Mucosa of rectum (tissue), 2 donors: ENCODE measurements at regions not wholly inside any gene's neighbourhood (a gene's known extent, or its start where the extent isn't known, plus 50 kb on each side); places are given as distances from the start of the nearest gene placed in this dataset.

Source experiments
- H3K27ac ChIP-seq, 2 donors: one replicate each; pipeline ENCODE4 v1.7.0; 2013; ENCODE audit warnings: inconsistent platforms in 2 of 2, low read depth in 2 of 2, low read length in 2 of 2
- H3K27me3 ChIP-seq, 2 donors: one replicate each; pipeline ENCODE4 v1.7.0; 2013; ENCODE audit warnings: low read length in 2 of 2; ENCODE audit not compliant: control insufficient read depth in 2 of 2, insufficient read depth in 2 of 2
- H3K36me3 ChIP-seq, 2 donors: one replicate each; pipeline ENCODE4 v1.7.0; 2013; ENCODE audit warnings: low read length in 2 of 2; ENCODE audit not compliant: control insufficient read depth in 2 of 2, insufficient read depth in 2 of 2
- H3K4me1 ChIP-seq, 2 donors: one replicate each; pipeline ENCODE4 v1.7.0; 2013; ENCODE audit warnings: low read length in 2 of 2, mild to moderate bottlenecking in 1 of 2; ENCODE audit not compliant: control insufficient read depth in 2 of 2, insufficient read depth in 2 of 2
- H3K4me3 ChIP-seq, 2 donors: one replicate each; pipeline ENCODE4 v1.7.0; 2013; ENCODE audit warnings: low read length in 2 of 2
- H3K9ac ChIP-seq, 2 donors: one replicate each; pipeline ENCODE4 v1.7.0; 2013; ENCODE audit warnings: low read length in 2 of 2, low read depth in 1 of 2, mild to moderate bottlenecking in 1 of 2
- H3K9me3 ChIP-seq, 2 donors: one replicate each; pipeline ENCODE4 v1.7.0; 2013; ENCODE audit warnings: low read length in 2 of 2; ENCODE audit not compliant: control insufficient read depth in 2 of 2
- donor health status: healthy.
- donor health status: Normal muscosa, but diverticular disease.

DNA sequence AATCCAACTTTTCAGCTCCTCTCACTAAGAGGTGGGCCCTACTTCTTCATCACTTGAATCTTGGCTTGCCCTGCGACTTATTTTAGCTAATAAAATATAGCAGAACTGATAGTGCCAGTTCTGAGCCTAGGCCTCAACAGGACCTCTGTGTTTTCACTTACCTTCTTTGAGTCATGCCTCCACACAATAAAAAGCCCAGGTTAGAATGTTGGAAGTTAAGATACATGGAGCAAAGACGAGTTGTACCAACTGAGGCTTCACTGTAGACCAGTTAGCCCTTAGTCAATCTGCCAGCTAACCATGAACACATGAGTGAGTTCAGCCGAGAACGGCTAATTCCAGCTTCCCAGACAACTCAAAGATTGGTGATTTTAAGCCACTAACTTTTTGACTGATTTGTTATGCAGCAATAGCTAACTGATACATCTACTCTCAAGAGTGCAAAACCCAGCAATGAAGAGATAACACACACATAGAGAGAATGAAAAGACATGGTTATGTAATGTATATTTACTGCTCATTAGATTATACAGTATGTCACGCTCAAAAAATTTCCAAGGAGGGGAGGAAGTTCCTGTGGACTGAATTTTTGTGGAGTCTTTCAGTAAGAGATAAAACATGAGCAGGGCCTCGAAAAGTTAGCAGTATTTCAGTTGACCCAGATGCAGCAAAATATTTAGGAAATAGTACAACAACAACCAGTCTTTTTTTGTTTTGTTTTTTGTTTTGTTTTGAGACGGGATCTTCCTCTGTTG, 181.1 kb downstream of the MYCN start:
- H3K9ac ChIP-seq, result no peak overlapping the region

DNA sequence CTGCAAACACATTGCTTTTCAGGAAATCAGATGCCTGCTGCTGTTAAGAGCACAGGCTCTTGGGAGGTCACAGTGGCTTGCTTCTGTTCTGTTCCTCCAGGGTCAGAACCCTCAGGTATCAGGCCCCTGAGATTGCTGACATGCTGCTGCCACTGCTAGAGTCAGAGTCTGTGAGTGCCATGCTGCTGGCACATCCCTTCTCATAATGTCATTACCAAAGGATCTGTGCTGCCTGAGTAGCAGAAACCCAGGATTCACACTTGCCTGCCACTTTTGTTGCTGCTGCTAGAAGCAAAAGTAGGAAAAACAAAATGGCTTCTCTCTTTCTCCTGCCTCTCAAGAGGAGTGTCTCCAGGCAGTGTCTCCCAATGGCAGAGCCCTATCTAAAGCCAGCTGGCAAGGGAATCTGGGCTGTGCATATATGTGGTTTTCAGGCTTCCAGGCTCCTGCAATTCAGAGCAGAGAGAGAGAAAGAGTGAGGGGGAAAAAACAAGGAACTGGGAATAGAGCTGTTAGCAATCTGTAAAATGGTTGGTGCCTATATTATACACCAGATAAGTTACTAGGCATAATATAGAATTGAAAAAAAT, 180.3 kb downstream of the MYCN start:
- H3K27ac ChIP-seq, result no peak overlapping the region
- no peak overlapping the region for H3K4me3 ChIP-seq
- H3K27me3 ChIP-seq, result no peaks in the 10 kb centered on the region
- no peaks in the 10 kb centered on the region for H3K36me3 ChIP-seq
- H3K9me3 ChIP-seq, result no peaks in the 10 kb centered on the region
- H3K4me1 ChIP-seq, result peaks cover 9 to 20% of the 10 kb centered on the region in 2 donors
- no peak overlapping the region for H3K9ac ChIP-seq

More for the DNA sequence above, 181.1 kb downstream of the MYCN start:
- no peak overlapping the region for H3K27ac ChIP-seq
- no peaks in the 10 kb centered on the region for H3K9me3 ChIP-seq
- H3K4me3 ChIP-seq, result no peak overlapping the region
- H3K36me3 ChIP-seq, result no peaks in the 10 kb centered on the region
- peaks cover 14 to 26% of the 10 kb centered on the region in 2 donors for H3K4me1 ChIP-seq
- H3K27me3 ChIP-seq, result no peaks in the 10 kb centered on the region

DNA sequence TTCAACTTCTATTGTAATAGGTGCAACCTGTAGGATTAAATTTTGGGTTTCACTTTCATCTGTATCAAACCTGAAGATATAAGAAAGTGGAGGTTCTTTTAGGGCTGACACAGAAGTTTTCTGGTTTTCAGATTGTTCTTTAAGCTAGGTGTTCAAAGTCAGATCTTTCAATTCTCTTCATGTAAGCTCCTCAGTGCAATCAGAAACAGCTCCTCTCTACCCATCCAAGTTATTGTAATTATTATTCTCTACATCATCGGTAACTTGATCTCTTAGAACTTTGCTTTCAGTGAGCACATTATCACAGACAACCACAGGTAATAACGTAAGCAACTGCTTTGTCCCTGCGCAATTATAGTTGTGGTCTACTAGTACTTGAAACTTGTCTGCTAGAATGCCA, 179.4 kb downstream of the MYCN start:
- no peak overlapping the region for H3K27ac ChIP-seq
- no peaks in the 10 kb centered on the region for H3K36me3 ChIP-seq
- no peak overlapping the region for H3K4me3 ChIP-seq
- no peak overlapping the region for H3K9ac ChIP-seq
- H3K4me1 ChIP-seq, result peaks cover 14 to 19% of the 10 kb centered on the region in 2 donors
- no peaks in the 10 kb centered on the region for H3K9me3 ChIP-seq
- no peaks in the 10 kb centered on the region for H3K27me3 ChIP-seq

DNA sequence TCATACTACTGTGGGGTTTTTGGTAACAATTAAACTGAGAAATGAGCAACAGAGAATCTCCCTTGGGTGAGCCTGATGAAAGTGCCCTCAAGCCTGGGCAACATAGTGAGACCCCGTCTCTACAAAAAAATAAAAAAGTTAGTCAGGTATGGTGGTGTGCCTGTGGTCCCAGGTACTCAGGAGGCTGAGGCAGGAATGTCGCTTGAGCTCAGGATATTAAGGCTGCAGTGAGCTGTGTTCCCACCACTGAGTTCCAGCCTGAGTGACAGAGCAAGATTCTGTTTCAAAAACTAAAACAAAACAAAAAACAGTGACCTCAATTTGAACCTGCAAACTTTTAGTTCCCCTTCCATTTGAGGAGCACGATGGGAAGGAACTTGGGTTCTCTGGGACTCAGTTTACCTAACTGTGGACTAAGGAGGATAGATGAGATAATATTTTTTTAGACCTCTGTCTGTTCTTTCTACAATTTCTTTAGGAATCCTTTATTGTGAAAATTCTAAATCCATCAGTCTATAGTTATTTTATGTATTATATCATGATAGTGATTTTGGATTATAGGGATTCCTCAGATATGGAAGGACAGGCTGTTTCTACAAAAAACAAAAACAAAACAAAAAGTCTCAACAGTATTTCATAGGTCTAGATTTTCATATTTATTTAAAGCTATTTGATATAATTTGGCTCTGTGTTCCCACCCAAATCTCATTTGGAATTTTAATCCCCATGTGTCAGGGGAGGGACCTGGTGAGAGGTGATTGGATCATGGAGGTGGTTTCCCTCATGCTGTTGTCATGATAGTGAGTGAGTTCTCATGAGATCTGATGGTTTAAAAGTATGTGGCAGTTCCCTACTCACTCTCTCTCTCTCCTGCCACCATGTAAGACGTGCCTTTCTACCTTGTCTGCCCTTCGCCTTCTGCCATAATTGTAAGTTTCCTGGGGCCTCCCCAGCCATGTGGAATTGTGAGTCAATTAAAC, 178.6 kb downstream of the MYCN start:
- peaks cover 17 to 19% of the 10 kb centered on the region in 2 donors for H3K4me1 ChIP-seq
- no peak overlapping the region for H3K4me3 ChIP-seq
- no peak overlapping the region for H3K9ac ChIP-seq
- H3K27ac ChIP-seq, result no peak overlapping the region
- H3K9me3 ChIP-seq, result no peaks in the 10 kb centered on the region
- H3K27me3 ChIP-seq, result no peaks in the 10 kb centered on the region
- H3K36me3 ChIP-seq, result no peaks in the 10 kb centered on the region

DNA sequence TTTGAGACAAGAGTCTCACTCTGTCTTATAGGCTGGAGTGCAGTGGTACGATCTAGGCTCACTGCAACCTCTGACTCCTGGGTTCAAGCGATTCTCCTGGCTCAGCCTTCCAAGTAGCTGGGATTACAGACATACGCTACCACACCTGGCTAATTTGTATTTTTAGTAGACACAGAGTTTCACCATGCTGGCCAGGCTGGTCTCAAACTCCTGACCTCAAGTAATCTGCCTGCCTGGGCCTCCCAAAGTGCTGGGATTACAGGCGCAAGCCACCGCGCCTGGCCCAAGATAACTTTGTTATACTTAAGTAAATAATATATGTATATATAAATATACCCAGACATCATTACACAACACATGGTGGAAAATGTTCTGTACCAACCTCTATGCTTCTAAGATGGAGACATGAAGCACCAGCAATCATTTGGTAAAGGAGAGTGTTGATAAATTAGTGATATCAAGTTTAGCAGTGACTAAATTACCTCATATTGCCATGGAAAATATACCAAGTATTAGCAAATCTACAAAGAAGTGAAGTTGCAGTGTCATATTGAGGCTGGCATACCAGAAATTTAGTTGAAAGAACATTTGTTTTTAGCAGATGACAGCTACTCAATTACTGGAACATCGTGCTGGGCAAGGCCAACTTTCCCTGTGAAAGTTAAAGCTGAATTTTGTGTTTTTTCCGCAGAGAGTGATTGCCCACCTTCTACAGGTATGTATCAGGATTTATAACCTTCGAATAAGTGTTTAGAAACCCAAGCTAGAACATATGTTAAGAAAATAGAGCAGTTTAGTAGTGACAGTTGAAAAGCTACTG, 177.7 kb downstream of the MYCN start:
- no peaks in the 10 kb centered on the region for H3K36me3 ChIP-seq
- H3K4me3 ChIP-seq, result no peak overlapping the region
- no peaks in the 10 kb centered on the region for H3K27me3 ChIP-seq
- peaks cover 13 to 15% of the 10 kb centered on the region in 2 donors for H3K4me1 ChIP-seq
- no peaks in the 10 kb centered on the region for H3K9me3 ChIP-seq
- no peak overlapping the region for H3K9ac ChIP-seq
- no peak overlapping the region for H3K27ac ChIP-seq

DNA sequence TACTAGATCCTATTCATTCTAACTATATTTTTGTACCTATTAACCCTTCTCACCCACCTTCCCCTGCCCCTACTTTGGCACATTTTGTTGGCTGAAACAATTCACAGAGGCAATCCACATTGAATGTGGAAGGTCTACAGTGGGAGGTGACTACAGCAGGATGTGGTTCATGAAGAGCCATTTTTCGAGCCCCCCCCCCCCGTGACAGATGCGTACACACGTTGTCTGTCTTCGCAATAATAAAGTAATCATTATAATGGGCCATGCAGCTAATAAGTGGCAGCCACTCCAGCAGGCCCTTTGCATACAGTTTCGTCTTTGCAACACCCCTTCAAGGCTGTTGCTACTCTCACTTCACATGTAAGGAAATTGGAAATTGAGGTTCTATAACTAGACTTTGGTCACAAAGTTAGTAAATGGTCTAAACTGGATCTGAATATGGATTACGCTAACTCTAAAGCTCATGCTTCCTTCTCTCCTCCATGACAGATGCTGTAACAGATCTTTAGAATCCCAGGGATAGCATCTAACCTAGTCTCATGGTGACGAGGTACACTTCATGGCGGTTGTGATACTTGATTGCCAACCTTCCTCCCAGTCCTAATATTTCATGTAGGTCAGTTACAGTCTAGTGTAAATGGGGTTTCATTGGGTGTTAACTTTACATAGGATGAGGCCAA, 176.8 kb downstream of the MYCN start:
- Histone ChIP-seq H3K9ac (no peak overlapping the region), H3K36me3 (no peaks in the 10 kb centered on the region), H3K9me3 (no peaks in the 10 kb centered on the region), H3K27ac (no peak overlapping the region), H3K4me3 (no peak overlapping the region), H3K4me1 (peaks cover 13 to 15% of the 10 kb centered on the region in 2 donors), H3K27me3 (no peaks in the 10 kb centered on the region)

DNA sequence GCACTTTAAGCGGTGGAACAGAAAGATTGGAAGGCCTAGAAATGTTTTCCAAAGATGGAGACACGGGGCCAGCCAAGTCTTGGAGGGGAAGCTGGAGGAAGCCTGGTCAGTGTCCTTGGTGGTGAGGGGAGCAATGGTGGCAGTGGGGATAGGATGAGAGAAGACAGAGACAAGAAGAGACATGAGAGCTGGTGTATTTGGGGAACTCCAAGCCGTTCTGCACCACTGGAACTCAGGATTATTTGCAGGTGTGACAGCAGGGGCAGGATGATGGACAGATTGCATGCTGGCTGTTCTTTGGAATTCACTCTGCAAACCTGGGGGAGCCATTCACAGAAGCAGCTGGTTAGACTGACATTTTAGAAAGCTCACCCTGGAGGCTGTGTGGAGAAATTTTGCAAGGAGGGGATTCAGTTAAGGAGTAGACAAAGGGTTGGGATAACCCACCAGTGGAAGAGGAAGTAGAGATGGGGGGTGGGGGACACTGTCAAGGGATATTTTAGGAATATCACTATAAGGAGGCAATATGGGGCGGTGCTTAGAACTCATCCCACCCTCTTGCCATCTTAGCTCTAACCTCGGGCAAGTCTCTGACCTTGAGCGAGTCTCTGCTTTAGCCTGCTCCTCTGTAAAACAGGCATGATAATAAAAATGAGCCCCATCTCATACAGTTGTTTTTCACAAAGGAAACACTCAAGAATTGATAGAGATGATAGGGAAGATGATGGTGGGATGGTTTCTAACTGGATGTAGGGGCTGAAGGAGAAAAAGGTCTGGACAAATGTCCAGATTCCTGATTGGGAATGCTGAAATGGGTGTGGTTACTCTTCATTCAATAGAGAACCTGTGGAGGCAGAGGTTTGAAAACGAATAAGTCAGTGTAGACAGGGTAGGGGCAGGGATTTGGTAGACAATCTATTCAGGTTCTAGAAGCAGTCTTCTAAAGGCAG, 175.8 kb downstream of the MYCN start:
- H3K4me1 ChIP-seq, result peaks cover 13 to 15% of the 10 kb centered on the region in 2 donors
- H3K27ac ChIP-seq, result no peak overlapping the region
- no peaks in the 10 kb centered on the region for H3K27me3 ChIP-seq
- H3K9me3 ChIP-seq, result no peaks in the 10 kb centered on the region
- H3K4me3 ChIP-seq, result no peak overlapping the region
- H3K9ac ChIP-seq, result no peak overlapping the region
- H3K36me3 ChIP-seq, result no peaks in the 10 kb centered on the region

DNA sequence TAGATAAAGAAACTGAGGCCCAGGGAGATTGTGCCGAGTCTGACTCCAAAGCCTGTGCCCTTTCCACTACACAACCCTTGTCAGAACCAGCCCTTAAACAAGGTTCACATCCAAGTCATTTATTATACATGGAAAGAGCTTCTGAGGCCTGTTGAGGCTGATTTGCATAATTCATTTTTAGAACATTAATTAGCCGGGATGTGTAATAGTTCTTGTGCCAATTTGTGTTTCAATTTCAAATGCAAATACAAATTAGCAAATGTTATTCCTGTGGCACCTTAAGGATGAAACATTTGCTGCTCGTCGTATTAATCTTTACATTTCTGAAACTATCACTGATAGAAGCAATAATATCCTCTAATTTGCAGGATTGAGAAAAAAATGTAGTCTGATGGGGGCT, 174.9 kb downstream of the MYCN start:
- Histone ChIP-seq H3K4me3 (no peak overlapping the region), H3K27me3 (no peaks in the 10 kb centered on the region), H3K27ac (peak overlapping the region; percentile 56 to 58), H3K9ac (peak overlapping the region in 1 of 2 donors; percentile 19), H3K36me3 (no peaks in the 10 kb centered on the region), H3K4me1 (peaks cover 13 to 15% of the 10 kb centered on the region in 2 donors), H3K9me3 (no peaks in the 10 kb centered on the region)
